Osteoblast (primary cell): ENCODE measurements at regions not wholly inside any gene's neighbourhood (a gene's known extent, or its start where the extent isn't known, plus 50 kb on each side); places are given as distances from the start of the nearest gene placed in this dataset.

ENCODE experiments used
- DNase-seq: peaks from one replicate; pipeline ENCODE4 v3.0.0; 2011; ENCODE audit warnings: low spot score, mixed read lengths; ENCODE audit not compliant: insufficient read length; ENCODE audit errors: missing footprints
- H2AFZ ChIP-seq: 2 replicates; pipeline ENCODE4 v1.6.0; 2011; ENCODE audit warnings: mild to moderate bottlenecking, low read length
- H3K27ac ChIP-seq: 2 replicates; pipeline ENCODE4 v1.5.1; 2011; ENCODE audit warnings: mild to moderate bottlenecking, low read depth, low read length, moderate library complexity
- H3K27me3 ChIP-seq: 2 replicates; pipeline ENCODE4 v1.6.0; 2012; ENCODE audit warnings: mild to moderate bottlenecking, control low read depth, inconsistent platforms, low read length, moderate library complexity; ENCODE audit not compliant: insufficient read depth
- H3K36me3 ChIP-seq: 2 replicates; pipeline ENCODE4 v1.5.1; 2011; ENCODE audit warnings: mild to moderate bottlenecking, low read length, control low read depth, moderate library complexity; ENCODE audit not compliant: insufficient read depth
- H3K4me1 ChIP-seq: 2 replicates; pipeline ENCODE4 v1.5.1; 2011; ENCODE audit warnings: mild to moderate bottlenecking, low read length, control low read depth, moderate library complexity; ENCODE audit not compliant: insufficient read depth
- H3K4me2 ChIP-seq: 2 replicates; pipeline ENCODE4 v1.6.0; 2011; ENCODE audit warnings: mild to moderate bottlenecking, low read length; ENCODE audit not compliant: insufficient read depth
- H3K4me3 ChIP-seq: fragments of 200-600 bp; sonication (generic); 3 replicates; pipeline ENCODE4 v1.5.1; 2012; ENCODE audit warnings: mild to moderate bottlenecking, low read length, inconsistent platforms; ENCODE audit not compliant: insufficient read depth
- H3K79me2 ChIP-seq: 2 replicates; pipeline ENCODE4 v1.6.0; 2012; ENCODE audit warnings: mild to moderate bottlenecking, low read length, control low read depth, inconsistent platforms; ENCODE audit not compliant: insufficient read depth
- H3K9me3 ChIP-seq: 2 replicates; pipeline ENCODE4 v1.5.1; 2011; ENCODE audit warnings: low read depth, low read length, control low read depth
- H4K20me1 ChIP-seq: 2 replicates; pipeline ENCODE4 v1.6.0; 2012; ENCODE audit warnings: mild to moderate bottlenecking, low read length, control low read depth; ENCODE audit not compliant: insufficient read depth
- CTCF ChIP-seq: IDR thresholded peaks from 2 replicates; pipeline ENCODE4 v1.5.1; 2011; ENCODE audit warnings: mild to moderate bottlenecking, low read depth, low read length, moderate library complexity; ENCODE audit errors: extremely low read depth

- TF ChIP-seq CTCF = no peak
- no peaks in the 10 kb centered on the region for H4K20me1 ChIP-seq
These were observed 277.0 kb downstream of the ZEB1 start for GRCh38 chr10:31595992-31596391.

GRCh38 chr10:31594347-31594873 is 275.4 kb downstream of the ZEB1 start:
- no peaks in the 10 kb centered on the region for H4K20me1 ChIP-seq
- H3K36me3 ChIP-seq = no peaks in the 10 kb centered on the region
- H3K4me1 ChIP-seq = no peaks in the 10 kb centered on the region
- TF ChIP-seq CTCF = no peak
- H3K79me2 ChIP-seq = no peaks in the 10 kb centered on the region
- no peak overlapping the region for H3K4me2 ChIP-seq
- H3K4me3 ChIP-seq = no peak overlapping the region
- no peak for DNase-seq
- no peak overlapping the region for H3K27ac ChIP-seq
- no peak overlapping the region for H2AFZ ChIP-seq
- H3K9me3 ChIP-seq = no peaks in the 10 kb centered on the region
- no peaks in the 10 kb centered on the region for H3K27me3 ChIP-seq

More at GRCh38 chr10:31595992-31596391, 277.0 kb downstream of the ZEB1 start:
- Histone ChIP-seq H3K9me3 (no peaks in the 10 kb centered on the region), H3K27me3 (no peaks in the 10 kb centered on the region), H3K4me1 (no peaks in the 10 kb centered on the region), H3K36me3 (no peaks in the 10 kb centered on the region), H3K4me3 (no peak overlapping the region), H3K4me2 (no peak overlapping the region), H2AFZ (no peak overlapping the region), H3K79me2 (no peaks in the 10 kb centered on the region), H3K27ac (no peak overlapping the region)
- DNase-seq = no peak

- TF ChIP-seq CTCF = no peak
- H3K27me3 ChIP-seq = no peaks in the 10 kb centered on the region
- H4K20me1 ChIP-seq = no peaks in the 10 kb centered on the region
- H3K36me3 ChIP-seq = no peaks in the 10 kb centered on the region
- H3K27ac ChIP-seq = no peak overlapping the region
- H3K9me3 ChIP-seq = no peaks in the 10 kb centered on the region
- H2AFZ ChIP-seq = no peak overlapping the region
- no peaks in the 10 kb centered on the region for H3K79me2 ChIP-seq
- H3K4me1 ChIP-seq = no peaks in the 10 kb centered on the region
- DNase-seq = no peak
- H3K4me2 ChIP-seq = no peak overlapping the region
- H3K4me3 ChIP-seq = no peak overlapping the region
These were observed 274.1 kb downstream of the ZEB1 start for GRCh38 chr10:31593124-31593523.

GRCh38 chr10:31591569-31591968 is 272.6 kb downstream of the ZEB1 start:
- Histone ChIP-seq H3K27me3 (no peaks in the 10 kb centered on the region), H3K4me2 (no peak overlapping the region), H2AFZ (no peak overlapping the region), H3K4me1 (no peaks in the 10 kb centered on the region), H3K36me3 (no peaks in the 10 kb centered on the region), H4K20me1 (no peaks in the 10 kb centered on the region), H3K79me2 (no peaks in the 10 kb centered on the region), H3K4me3 (no peak overlapping the region), H3K27ac (no peak overlapping the region), H3K9me3 (no peaks in the 10 kb centered on the region)
- TF ChIP-seq CTCF = no peak
- no peak for DNase-seq
